ENCODE measurements at regions not wholly inside any gene's neighbourhood (a gene's known extent, or its start where the extent isn't known, plus 50 kb on each side); places are given as distances from the start of the nearest gene placed in this dataset.

DNA sequence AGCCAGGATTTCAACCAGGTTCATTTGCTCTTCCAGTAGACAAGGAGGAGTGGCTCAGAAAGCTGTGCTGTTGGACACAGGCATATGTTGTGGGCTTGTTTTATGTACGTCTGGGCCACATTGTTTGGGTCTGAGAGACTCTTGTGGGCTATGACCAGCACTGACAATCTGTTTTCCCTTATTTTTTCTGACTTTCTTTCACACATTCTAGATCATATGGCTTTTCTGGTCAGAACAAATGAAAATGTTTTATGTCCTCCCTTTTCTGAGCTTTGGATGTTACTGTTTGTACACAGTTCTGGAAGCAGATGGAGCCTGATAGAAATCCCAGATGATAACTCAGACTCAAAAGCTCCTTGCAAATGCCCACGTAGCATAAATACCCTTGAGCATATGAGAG, 85.8 kb upstream of the RGMA start:
- TF ChIP-seq, protein P1, sequence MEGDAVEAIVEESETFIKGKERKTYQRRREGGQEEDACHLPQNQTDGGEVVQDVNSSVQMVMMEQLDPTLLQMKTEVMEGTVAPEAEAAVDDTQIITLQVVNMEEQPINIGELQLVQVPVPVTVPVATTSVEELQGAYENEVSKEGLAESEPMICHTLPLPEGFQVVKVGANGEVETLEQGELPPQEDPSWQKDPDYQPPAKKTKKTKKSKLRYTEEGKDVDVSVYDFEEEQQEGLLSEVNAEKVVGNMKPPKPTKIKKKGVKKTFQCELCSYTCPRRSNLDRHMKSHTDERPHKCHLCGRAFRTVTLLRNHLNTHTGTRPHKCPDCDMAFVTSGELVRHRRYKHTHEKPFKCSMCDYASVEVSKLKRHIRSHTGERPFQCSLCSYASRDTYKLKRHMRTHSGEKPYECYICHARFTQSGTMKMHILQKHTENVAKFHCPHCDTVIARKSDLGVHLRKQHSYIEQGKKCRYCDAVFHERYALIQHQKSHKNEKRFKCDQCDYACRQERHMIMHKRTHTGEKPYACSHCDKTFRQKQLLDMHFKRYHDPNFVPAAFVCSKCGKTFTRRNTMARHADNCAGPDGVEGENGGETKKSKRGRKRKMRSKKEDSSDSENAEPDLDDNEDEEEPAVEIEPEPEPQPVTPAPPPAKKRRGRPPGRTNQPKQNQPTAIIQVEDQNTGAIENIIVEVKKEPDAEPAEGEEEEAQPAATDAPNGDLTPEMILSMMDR (IDR thresholded peaks at IDR 0.05), result no peak
- TF ChIP-seq POLR2AphosphoS5 (IDR thresholded peaks at IDR 0.05; ENCODE audit: low read depth, low read length) (no peak), CHD2 (IDR thresholded peaks at IDR 0.05; ENCODE audit: low read length, partially characterized antibody) (no peak), MEF2A (IDR thresholded peaks at IDR 0.05; ENCODE audit: borderline replicate concordance, low read depth) (no peak), RAD21 (IDR thresholded peaks at IDR 0.05; ENCODE audit: low read length) (no peak), MXI1 (IDR thresholded peaks at IDR 0.05; ENCODE audit: low read depth, low read length) (no peak), EP300 (IDR thresholded peaks at IDR 0.05; ENCODE audit: borderline replicate concordance in 1 of 2, low read depth in 1 of 2, low read length in 1 of 2) (no peak), TAF1 (IDR thresholded peaks at IDR 0.05; ENCODE audit: borderline replicate concordance, low read depth, low read length) (no peak), SIN3A (IDR thresholded peaks at IDR 0.05; ENCODE audit: borderline replicate concordance, low read depth, low read length) (no peak)
- TF ChIP-seq, protein P2, sequence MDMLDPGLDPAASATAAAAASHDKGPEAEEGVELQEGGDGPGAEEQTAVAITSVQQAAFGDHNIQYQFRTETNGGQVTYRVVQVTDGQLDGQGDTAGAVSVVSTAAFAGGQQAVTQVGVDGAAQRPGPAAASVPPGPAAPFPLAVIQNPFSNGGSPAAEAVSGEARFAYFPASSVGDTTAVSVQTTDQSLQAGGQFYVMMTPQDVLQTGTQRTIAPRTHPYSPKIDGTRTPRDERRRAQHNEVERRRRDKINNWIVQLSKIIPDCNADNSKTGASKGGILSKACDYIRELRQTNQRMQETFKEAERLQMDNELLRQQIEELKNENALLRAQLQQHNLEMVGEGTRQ (IDR thresholded peaks at IDR 0.05; ENCODE audit: borderline replicate concordance, low read depth, low read length), result no peak
- TF ChIP-seq, protein P3, sequence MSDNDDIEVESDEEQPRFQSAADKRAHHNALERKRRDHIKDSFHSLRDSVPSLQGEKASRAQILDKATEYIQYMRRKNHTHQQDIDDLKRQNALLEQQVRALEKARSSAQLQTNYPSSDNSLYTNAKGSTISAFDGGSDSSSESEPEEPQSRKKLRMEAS (IDR thresholded peaks at IDR 0.05; ENCODE audit: low read depth), result no peak

Measured in SK-N-SH (cell line).